Right cardiac atrium (tissue), 5 donors: ENCODE measurements at regions not wholly inside any gene's neighbourhood (a gene's known extent, or its start where the extent isn't known, plus 50 kb on each side); places are given as distances from the start of the nearest gene placed in this dataset.
"Not testable (repeated sequence)": the region's sequence is repeated elsewhere in the genome, so short reads cannot be mapped to it uniquely, and the experiment has no call there.

Source experiments
- ATAC-seq, 2 donors: fragments of 200-7000 bp; cut with Tn5 transposase; one replicate each; pipeline versions ENCODE4 v1.8.0 to v1.9.1; 2020; ENCODE audit warnings: moderate library complexity in 2 of 2, mild to moderate bottlenecking in 1 of 2
- DNase-seq, 3 donors: peaks; one replicate each; pipeline ENCODE4 v3.0.0-alpha.2; 2020
- H3K27ac ChIP-seq: one replicate; pipeline ENCODE4 v1.5.1; 2013; ENCODE audit warnings: mild to moderate bottlenecking, low read length, control low read depth, moderate library complexity
- H3K27me3 ChIP-seq: one replicate; pipeline ENCODE4 v1.6.1; 2013; ENCODE audit not compliant: control insufficient read depth, insufficient read depth
- H3K4me1 ChIP-seq: one replicate; pipeline ENCODE4 v1.6.1; 2013; ENCODE audit warnings: low read length; ENCODE audit not compliant: control insufficient read depth, insufficient read depth
- H3K4me3 ChIP-seq: one replicate; pipeline ENCODE4 v1.5.1; 2013; ENCODE audit warnings: low read length, control low read depth
- H3K9me3 ChIP-seq: one replicate; pipeline ENCODE4 v1.6.1; 2013; ENCODE audit warnings: low read length; ENCODE audit not compliant: control insufficient read depth
- WGBS: extraction: QIAGEN DNeasy Blood & Tissue Kit; methylation state at CpG from one replicate; pipeline ENCODE4 v1.1.7; 2013; 5-methylcytosine and 5-hydroxymethylcytosine counted together
- intact Hi-C, 4 donors: fragments of 100-400 bp; cut with DNase I; formaldehyde crosslinking; loops; one replicate each; pipeline versions ENCODE4 v1.11.0 to v1.14.0; 2022 to 2023
- donor health status: healthy with polysubstance abuse.
- donor health status: DM: no; HTN: yes; CAD: no.
- donor health status: DM: no; HTN: no; CAD: no.
- donor health status: DM: no; HTN: yes; CAD: no; lungs with severe emphysema.
- donor health status: DM: yes; HTN: yes; CAD: no.

- Histone ChIP-seq H3K4me3 (no peak overlapping the region), H3K9me3 (no peaks in the 10 kb centered on the region), H3K4me1 (no peaks in the 10 kb centered on the region), H3K27me3 (no peaks in the 10 kb centered on the region), H3K27ac (no peak overlapping the region)
- 60% methylated on average over 1 of the region's 1 CpG for WGBS
- intact Hi-C loops: no loop called here
- no peak for ATAC-seq
- DNase-seq: no peak
Measured at GRCh38 chr1:189752461-189752995, 725.1 kb downstream of the BRINP3 start.

GRCh38 chr1:189755100-189755499, 722.6 kb downstream of the BRINP3 start:
- ATAC-seq, intact Hi-C loops, H3K9me3 ChIP-seq, H3K4me3 ChIP-seq, H3K4me1 ChIP-seq, DNase-seq, H3K27me3 ChIP-seq, H3K27ac ChIP-seq: not testable (repeated sequence)
- WGBS: 79% methylated on average over 9 of the region's 9 CpGs

- no peak for ATAC-seq
- no peak for DNase-seq
- Histone ChIP-seq H3K4me1 (no peaks in the 10 kb centered on the region), H3K9me3 (no peaks in the 10 kb centered on the region), H3K27ac (no peak overlapping the region), H3K27me3 (no peaks in the 10 kb centered on the region), H3K4me3 (no peak overlapping the region)
- WGBS: 75% methylated on average over 2 of the region's 2 CpGs
- intact Hi-C loops: no loop called here
Measured at GRCh38 chr1:189764391-189765320, 713.0 kb downstream of the BRINP3 start.

GRCh38 chr1:189769448-189769847, 708.2 kb downstream of the BRINP3 start:
- Histone ChIP-seq H3K4me3 (no peak overlapping the region), H3K27me3 (no peaks in the 10 kb centered on the region), H3K27ac (no peak overlapping the region), H3K4me1 (no peaks in the 10 kb centered on the region), H3K9me3 (no peaks in the 10 kb centered on the region)
- ATAC-seq: no peak
- no peak for DNase-seq
- 54% methylated on average over 3 of the region's 3 CpGs for WGBS
- intact Hi-C loops: no loop called here

- intact Hi-C loops: no loop called here
- Histone ChIP-seq H3K9me3 (no peaks in the 10 kb centered on the region), H3K4me1 (no peaks in the 10 kb centered on the region), H3K27me3 (no peaks in the 10 kb centered on the region), H3K27ac (no peak overlapping the region), H3K4me3 (no peak overlapping the region)
- 47% methylated on average over 2 of the region's 2 CpGs for WGBS
- no peak for DNase-seq
- no peak for ATAC-seq
Measured at GRCh38 chr1:189774721-189775287, 702.9 kb downstream of the BRINP3 start.

GRCh38 chr1:189775343-189775742, 702.3 kb downstream of the BRINP3 start:
- DNase-seq: no peak
- no peak for ATAC-seq
- 16% methylated on average over 1 of the region's 1 CpG for WGBS
- no peaks in the 10 kb centered on the region for H3K27me3 ChIP-seq
- no peak overlapping the region for H3K4me3 ChIP-seq
- no peaks in the 10 kb centered on the region for H3K9me3 ChIP-seq
- H3K4me1 ChIP-seq: no peaks in the 10 kb centered on the region
- intact Hi-C loops: no loop called here
- H3K27ac ChIP-seq: no peak overlapping the region

GRCh38 chr1:189779034-189779433, 698.6 kb downstream of the BRINP3 start:
- H3K4me3 ChIP-seq: no peak overlapping the region
- no peak overlapping the region for H3K27ac ChIP-seq
- ATAC-seq (no peak), DNase-seq (no peak)
- intact Hi-C loops: no loop called here
- 87% methylated on average over 1 of the region's 1 CpG for WGBS
- H3K27me3 ChIP-seq: no peaks in the 10 kb centered on the region
- no peaks in the 10 kb centered on the region for H3K9me3 ChIP-seq
- H3K4me1 ChIP-seq: no peaks in the 10 kb centered on the region

- Histone ChIP-seq H3K27me3 (no peaks in the 10 kb centered on the region), H3K4me3 (no peak overlapping the region), H3K27ac (no peak overlapping the region), H3K9me3 (no peaks in the 10 kb centered on the region), H3K4me1 (no peaks in the 10 kb centered on the region)
- WGBS: 43% methylated on average over 2 of the region's 2 CpGs
- ATAC-seq (no peak), DNase-seq (no peak)
- intact Hi-C loops: no loop called here
Measured at GRCh38 chr1:189782295-189782694, 695.4 kb downstream of the BRINP3 start.

GRCh38 chr1:189783456-189783855, 694.2 kb downstream of the BRINP3 start:
- no peaks in the 10 kb centered on the region for H3K9me3 ChIP-seq
- intact Hi-C loops: no loop called here
- H3K4me3 ChIP-seq: no peak overlapping the region
- 64% methylated on average over 2 of the region's 2 CpGs for WGBS
- H3K4me1 ChIP-seq: no peaks in the 10 kb centered on the region
- DNase-seq (no peak), ATAC-seq (no peak)
- H3K27me3 ChIP-seq: no peaks in the 10 kb centered on the region
- H3K27ac ChIP-seq: no peak overlapping the region

GRCh38 chr1:189786761-189787160, 690.9 kb downstream of the BRINP3 start:
- Histone ChIP-seq H3K27ac (no peak overlapping the region), H3K27me3 (no peaks in the 10 kb centered on the region), H3K4me1 (no peaks in the 10 kb centered on the region), H3K9me3 (no peaks in the 10 kb centered on the region), H3K4me3 (no peak overlapping the region)
- intact Hi-C loops: no loop called here
- DNase-seq: no peak
- WGBS: 71% methylated on average over 5 of the region's 5 CpGs
- no peak for ATAC-seq

- no peaks in the 10 kb centered on the region for H3K4me1 ChIP-seq
- H3K4me3 ChIP-seq: no peak overlapping the region
- ATAC-seq: no peak
- no peak overlapping the region for H3K27ac ChIP-seq
- intact Hi-C loops: no loop called here
- WGBS: 59% methylated on average over 9 of the region's 9 CpGs
- no peaks in the 10 kb centered on the region for H3K9me3 ChIP-seq
- DNase-seq: peak in 1 of 3 donors; percentile 28
- no peaks in the 10 kb centered on the region for H3K27me3 ChIP-seq
Measured at GRCh38 chr1:189787201-189787600, 690.5 kb downstream of the BRINP3 start.
